ENCODE measurements at regions not wholly inside any gene's neighbourhood (a gene's known extent, or its start where the extent isn't known, plus 50 kb on each side); places are given as distances from the start of the nearest gene placed in this dataset.

DNA sequence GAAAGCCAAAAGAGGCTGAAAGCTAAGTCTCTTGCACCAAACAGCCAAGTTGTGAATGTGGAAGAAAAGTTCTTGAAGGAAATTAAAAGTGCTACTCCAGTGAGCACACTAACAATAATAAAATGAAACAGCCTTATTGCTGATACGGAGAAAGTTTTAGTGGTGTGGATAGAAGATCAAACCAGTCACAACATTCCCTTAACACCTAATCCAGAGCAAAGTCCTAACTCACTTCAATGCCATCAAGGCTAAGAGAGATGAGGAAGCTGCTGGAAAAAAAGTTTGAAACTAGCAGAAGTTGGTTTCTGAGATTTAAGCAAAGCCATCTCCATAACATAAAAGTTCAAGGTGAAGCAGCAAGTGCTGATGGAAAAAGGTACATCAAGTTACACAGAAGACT, 288.8 kb upstream of the RARB start:
- no TSS peak for BruUV-seq (replicated peaks)
- Histone ChIP-seq H2AK9ac (replicated peaks; ENCODE audit: low read depth, low read length, poor library complexity) (no peak overlapping the region), H4K91ac (ENCODE audit: insufficient read depth, low read depth, low read length) (no peak overlapping the region), H3K9me1 (ENCODE audit: insufficient read depth, low read length) (no peaks in the 10 kb centered on the region), H3K9ac (ENCODE audit: low read depth, low read length) (no peak overlapping the region), H4K8ac (ENCODE audit: low read depth in 2 of 2, low read length in 2 of 2) (no peak overlapping the region), H3K27ac (ENCODE audit: insufficient read depth, low read length) (no peak overlapping the region), H2AK5ac (ENCODE audit: low read depth, low read length) (no peak overlapping the region), H2AFZ (replicated peaks; ENCODE audit: low read length, poor library complexity) (no peak overlapping the region), H3K56ac (ENCODE audit: extremely low read depth, insufficient read depth, low read length) (no peak overlapping the region), H3K4ac (ENCODE audit: low read depth, low read length) (no peak overlapping the region), H3K4me2 (ENCODE audit: low read depth, low read length) (no peak overlapping the region), H3K4me3 (ENCODE audit: insufficient read depth, low read depth, low read length) (no peak overlapping the region), H3K27me3 (ENCODE audit: control insufficient read depth, insufficient read depth, low read length) (no peaks in the 10 kb centered on the region), H2BK15ac (ENCODE audit: low read depth, low read length) (no peak overlapping the region), H4K5ac (ENCODE audit: low read depth, low read length) (no peak overlapping the region), H2BK120ac (ENCODE audit: low read depth, low read length) (no peak overlapping the region), H2BK5ac (ENCODE audit: low read depth, low read length, poor library complexity, severe bottlenecking) (no peak overlapping the region), H3K18ac (ENCODE audit: low read depth, low read length) (no peak overlapping the region), H2BK20ac (ENCODE audit: low read depth, low read length) (no peak overlapping the region), H4K20me1 (ENCODE audit: insufficient read depth, low read length) (no peaks in the 10 kb centered on the region), H3K23ac (ENCODE audit: low read depth, low read length) (no peak overlapping the region), H3K79me1 (ENCODE audit: low read depth in 1 of 2, low read length in 2 of 2) (no peaks in the 10 kb centered on the region), H3K14ac (replicated peaks; ENCODE audit: low read depth, low read length) (no peak overlapping the region), H3K36me3 (ENCODE audit: control insufficient read depth, insufficient read depth, low read length) (no peaks in the 10 kb centered on the region), H3K4me1 (ENCODE audit: control insufficient read depth, insufficient read depth, low read length) (no peaks in the 10 kb centered on the region), H3K9me3 (ENCODE audit: control insufficient read depth, insufficient read depth, low read length) (peaks cover 9% of the 10 kb centered on the region)
- in situ Hi-C loops (cut with MboI; ENCODE audit: low sequenced_read_pairs) (no loop called here), intact Hi-C loops (cut with micrococcal nuclease) (no loop called here), dilution Hi-C loops (cut with HindIII; ENCODE audit: low sequenced_read_pairs, unreplicated experiment) (no loop called here)
- ChIA-PET POLR2A (ENCODE audit: unreplicated experiment) (no interaction called here), CTCF (no interaction called here)
- no peak for ATAC-seq (ENCODE audit: low read depth)
- no peak for DNase-seq
- TF ChIP-seq SMC3 (IDR thresholded peaks at IDR 0.05; ENCODE audit: low read depth, low read length) (no peak), NFE2L2 (IDR thresholded peaks at IDR 0.05; ENCODE audit: low read depth, low read length) (no peak), MAZ (IDR thresholded peaks at IDR 0.05; ENCODE audit: borderline replicate concordance, low read depth, low read length) (no peak), MXI1 (IDR thresholded peaks at IDR 0.05; ENCODE audit: borderline replicate concordance, low read depth, low read length) (no peak), RFX5 (IDR thresholded peaks at IDR 0.05; ENCODE audit: low read depth, low read length) (no peak), BHLHE40 (IDR thresholded peaks at IDR 0.05; ENCODE audit: low read depth, low read length) (no peak), CHD1 (IDR thresholded peaks at IDR 0.05; ENCODE audit: low read depth, low read length) (no peak), FOS (IDR thresholded peaks at IDR 0.05; ENCODE audit: low read depth, low read length) (no peak), RAD21 (IDR thresholded peaks at IDR 0.05; ENCODE audit: low read length) (no peak), POLR2A (IDR thresholded peaks at IDR 0.05; ENCODE audit: low read depth, low read length) (no peak), RCOR1 (IDR thresholded peaks at IDR 0.05; ENCODE audit: insufficient replicate concordance, low read length) (no peak)
- TF ChIP-seq, protein P1, sequence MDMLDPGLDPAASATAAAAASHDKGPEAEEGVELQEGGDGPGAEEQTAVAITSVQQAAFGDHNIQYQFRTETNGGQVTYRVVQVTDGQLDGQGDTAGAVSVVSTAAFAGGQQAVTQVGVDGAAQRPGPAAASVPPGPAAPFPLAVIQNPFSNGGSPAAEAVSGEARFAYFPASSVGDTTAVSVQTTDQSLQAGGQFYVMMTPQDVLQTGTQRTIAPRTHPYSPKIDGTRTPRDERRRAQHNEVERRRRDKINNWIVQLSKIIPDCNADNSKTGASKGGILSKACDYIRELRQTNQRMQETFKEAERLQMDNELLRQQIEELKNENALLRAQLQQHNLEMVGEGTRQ (IDR thresholded peaks at IDR 0.05; ENCODE audit: low read depth, low read length) = no peak
- no CpG with 5 or more reads among the region's 1 CpG for WGBS, 2 experiments (ENCODE audit: extremely low coverage in 2 of 2, insufficient read length in 1 of 2)
